ENCODE measurements at regions not wholly inside any gene's neighbourhood (a gene's known extent, or its start where the extent isn't known, plus 50 kb on each side); places are given as distances from the start of the nearest gene placed in this dataset.

GRCh38 chr20:22507240-22507961, 77.0 kb downstream of the FOXA2 start (continued):
- no peak for TF ChIP-seq ZBTB3 (CRISPR knock-in tag; IDR thresholded peaks at IDR 0.05; ENCODE audit: borderline replicate concordance, low read depth)
- TF ChIP-seq ZNF337 (CRISPR knock-in tag; IDR thresholded peaks at IDR 0.05; ENCODE audit: borderline replicate concordance, low read depth) = peak; percentile 91; the same call in 1 of the 2 replicates
- TF ChIP-seq DZIP1 (CRISPR knock-in tag; IDR thresholded peaks at IDR 0.05) = no peak
- TF ChIP-seq, protein P1, sequence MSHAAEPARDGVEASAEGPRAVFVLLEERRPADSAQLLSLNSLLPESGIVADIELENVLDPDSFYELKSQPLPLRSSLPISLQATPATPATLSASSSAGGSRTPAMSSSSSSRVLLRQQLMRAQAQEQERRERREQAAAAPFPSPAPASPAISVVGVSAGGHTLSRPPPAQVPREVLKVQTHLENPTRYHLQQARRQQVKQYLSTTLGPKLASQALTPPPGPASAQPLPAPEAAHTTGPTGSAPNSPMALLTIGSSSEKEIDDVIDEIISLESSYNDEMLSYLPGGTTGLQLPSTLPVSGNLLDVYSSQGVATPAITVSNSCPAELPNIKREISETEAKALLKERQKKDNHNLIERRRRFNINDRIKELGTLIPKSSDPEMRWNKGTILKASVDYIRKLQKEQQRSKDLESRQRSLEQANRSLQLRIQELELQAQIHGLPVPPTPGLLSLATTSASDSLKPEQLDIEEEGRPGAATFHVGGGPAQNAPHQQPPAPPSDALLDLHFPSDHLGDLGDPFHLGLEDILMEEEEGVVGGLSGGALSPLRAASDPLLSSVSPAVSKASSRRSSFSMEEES (CRISPR knock-in tag; IDR thresholded peaks at IDR 0.05) = peak; percentile 47; the same call in 1 of the 2 replicates
- TF ChIP-seq BORCS8-MEF2B (CRISPR knock-in tag; IDR thresholded peaks at IDR 0.05) = peak; percentile 43
- TF ChIP-seq CENPBD1 (CRISPR knock-in tag; IDR thresholded peaks at IDR 0.05; ENCODE audit: borderline replicate concordance, low read depth) = no peak
- no peak for TF ChIP-seq MEF2D (CRISPR knock-in tag; IDR thresholded peaks at IDR 0.05)
- TF ChIP-seq ZNF143 (CRISPR knock-in tag; IDR thresholded peaks at IDR 0.05) = no peak
- TF ChIP-seq ZBTB1 (CRISPR knock-in tag; IDR thresholded peaks at IDR 0.05; ENCODE audit: borderline replicate concordance) = no peak
- no peak; the same call in 1 of the 2 replicates for TF ChIP-seq ZNF747 (CRISPR knock-in tag; IDR thresholded peaks at IDR 0.05; ENCODE audit: borderline replicate concordance)
- TF ChIP-seq KLF6 (CRISPR knock-in tag; IDR thresholded peaks at IDR 0.05) = no peak
- TF ChIP-seq CBX2 (IDR thresholded peaks at IDR 0.05; ENCODE audit: low read depth, low read length) = no peak
- TF ChIP-seq CBX2 (CRISPR knock-in tag; IDR thresholded peaks at IDR 0.05; ENCODE audit: low read depth) = no peak
- TF ChIP-seq FOXO1 (CRISPR knock-in tag; IDR thresholded peaks at IDR 0.05) = peak; percentile 99
- no peak for TF ChIP-seq ZNF275 (CRISPR knock-in tag; IDR thresholded peaks at IDR 0.05; ENCODE audit: borderline replicate concordance)
- TF ChIP-seq, protein P2, sequence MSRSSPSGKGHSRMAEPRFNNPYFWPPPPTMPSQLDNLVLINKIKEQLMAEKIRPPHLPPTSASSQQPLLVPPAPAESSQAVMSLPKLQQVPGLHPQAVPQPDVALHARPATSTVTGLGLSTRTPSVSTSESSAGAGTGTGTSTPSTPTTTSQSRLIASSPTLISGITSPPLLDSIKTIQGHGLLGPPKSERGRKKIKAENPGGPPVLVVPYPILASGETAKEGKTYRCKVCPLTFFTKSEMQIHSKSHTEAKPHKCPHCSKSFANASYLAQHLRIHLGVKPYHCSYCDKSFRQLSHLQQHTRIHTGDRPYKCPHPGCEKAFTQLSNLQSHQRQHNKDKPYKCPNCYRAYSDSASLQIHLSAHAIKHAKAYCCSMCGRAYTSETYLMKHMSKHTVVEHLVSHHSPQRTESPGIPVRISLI (CRISPR knock-in tag; IDR thresholded peaks at IDR 0.05; ENCODE audit: borderline replicate concordance) = peak; percentile 97
- TF ChIP-seq ZFP62 (CRISPR knock-in tag; IDR thresholded peaks at IDR 0.05) = no peak
- TF ChIP-seq CBX1 (IDR thresholded peaks at IDR 0.05; ENCODE audit: low read depth) = peak; percentile 16
- TF ChIP-seq POLR2AphosphoS2 (IDR thresholded peaks at IDR 0.05; ENCODE audit: low read depth, low read length) = no peak
- TF ChIP-seq ZNF772 (CRISPR knock-in tag; IDR thresholded peaks at IDR 0.05) = 0 out of 2 replicates have a peak, but pooled peaks have one; percentile 17
- TF ChIP-seq, protein P3, sequence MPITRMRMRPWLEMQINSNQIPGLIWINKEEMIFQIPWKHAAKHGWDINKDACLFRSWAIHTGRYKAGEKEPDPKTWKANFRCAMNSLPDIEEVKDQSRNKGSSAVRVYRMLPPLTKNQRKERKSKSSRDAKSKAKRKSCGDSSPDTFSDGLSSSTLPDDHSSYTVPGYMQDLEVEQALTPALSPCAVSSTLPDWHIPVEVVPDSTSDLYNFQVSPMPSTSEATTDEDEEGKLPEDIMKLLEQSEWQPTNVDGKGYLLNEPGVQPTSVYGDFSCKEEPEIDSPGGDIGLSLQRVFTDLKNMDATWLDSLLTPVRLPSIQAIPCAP (CRISPR knock-in tag; IDR thresholded peaks at IDR 0.05; ENCODE audit: low read depth) = no peak

Measured in HepG2 (cell line).